ENCODE measurements at regions not wholly inside any gene's neighbourhood (a gene's known extent, or its start where the extent isn't known, plus 50 kb on each side); places are given as distances from the start of the nearest gene placed in this dataset.

GRCh38 chr3:184465883-184466412 lies 86.1 kb downstream of the CHRD start:
- DNase-seq (ENCODE audit: low read depth), result no peak
- POLR2A ChIA-PET, result no interaction called here
- CTCF ChIA-PET, result interaction anchor here (1.4 to 6.4 kb wide), 6 partner anchors 47 to 95 kb away, joined by 3 to 45 read pairs (median 20); partner anchors contain the start of gene EPHB3
- H3K36me3 ChIP-seq (ENCODE audit: control insufficient read depth, insufficient read depth, low read length), result no peaks in the 10 kb centered on the region
- no peak overlapping the region for H3K4me3 ChIP-seq (ENCODE audit: low read depth, low read length)
- TF ChIP-seq CTCF (IDR thresholded peaks at IDR 0.05; ENCODE audit: insufficient read depth, low read depth, low read length), result no peak
- no peaks in the 10 kb centered on the region for H3K27me3 ChIP-seq (ENCODE audit: control insufficient read depth, insufficient read depth, low read length)

GRCh38 chr3:184466413-184466960 lies 86.6 kb downstream of the CHRD start:
- no peak for TF ChIP-seq CTCF (IDR thresholded peaks at IDR 0.05; ENCODE audit: insufficient read depth, low read depth, low read length)
- Histone ChIP-seq H3K27me3 (ENCODE audit: control insufficient read depth, insufficient read depth, low read length) (no peaks in the 10 kb centered on the region), H3K4me3 (ENCODE audit: low read depth, low read length) (no peak overlapping the region), H3K36me3 (ENCODE audit: control insufficient read depth, insufficient read depth, low read length) (no peaks in the 10 kb centered on the region)
- ChIA-PET CTCF (interaction anchor here (0.8 to 6.4 kb wide), 7 partner anchors 13 to 95 kb away, joined by 3 to 45 read pairs (median 9); partner anchors contain the start of gene EPHB3), POLR2A (no interaction called here)
- no peak for DNase-seq (ENCODE audit: low read depth)

GRCh38 chr3:184467171-184467570 lies 87.3 kb downstream of the CHRD start:
- TF ChIP-seq CTCF (IDR thresholded peaks at IDR 0.05; ENCODE audit: insufficient read depth, low read depth, low read length), result no peak
- no peak for DNase-seq (ENCODE audit: low read depth)
- H3K4me3 ChIP-seq (ENCODE audit: low read depth, low read length), result no peak overlapping the region
- ChIA-PET POLR2A (no interaction called here), CTCF (interaction anchor here (0.8 to 6.4 kb wide), 8 partner anchors 10 to 95 kb away, joined by 3 to 45 read pairs (median 8); no protein-coding TSS in a partner anchor)
- H3K36me3 ChIP-seq (ENCODE audit: control insufficient read depth, insufficient read depth, low read length), result no peaks in the 10 kb centered on the region
- H3K27me3 ChIP-seq (ENCODE audit: control insufficient read depth, insufficient read depth, low read length), result no peaks in the 10 kb centered on the region

- DNase-seq (ENCODE audit: low read depth), result no peak
- POLR2A ChIA-PET, result no interaction called here
- Histone ChIP-seq H3K36me3 (ENCODE audit: control insufficient read depth, insufficient read depth, low read length) (no peaks in the 10 kb centered on the region), H3K4me3 (ENCODE audit: low read depth, low read length) (no peak overlapping the region), H3K27me3 (ENCODE audit: control insufficient read depth, insufficient read depth, low read length) (peaks cover 6% of the 10 kb centered on the region)
- CTCF ChIA-PET, result interaction anchor here (0.6 to 6.4 kb wide), 9 partner anchors 11 to 308 kb away, joined by 3 to 45 read pairs (median 4); no protein-coding TSS in a partner anchor
- TF ChIP-seq CTCF (IDR thresholded peaks at IDR 0.05; ENCODE audit: insufficient read depth, low read depth, low read length), result no peak
These were observed 90.7 kb downstream of the CHRD start for GRCh38 chr3:184470551-184470950.

GRCh38 chr3:184471439-184471838 lies 90.1 kb upstream of the EPHB3 start:
- Histone ChIP-seq H3K27me3 (ENCODE audit: control insufficient read depth, insufficient read depth, low read length) (peaks cover 6% of the 10 kb centered on the region), H3K36me3 (ENCODE audit: control insufficient read depth, insufficient read depth, low read length) (no peaks in the 10 kb centered on the region), H3K4me3 (ENCODE audit: low read depth, low read length) (no peak overlapping the region)
- DNase-seq (ENCODE audit: low read depth), result no peak
- ChIA-PET CTCF (interaction anchor here (1.1 to 6.4 kb wide), 3 partner anchors 39 to 42 kb away, joined by 7 to 45 read pairs (median 10); no protein-coding TSS in a partner anchor), POLR2A (no interaction called here)
- TF ChIP-seq CTCF (IDR thresholded peaks at IDR 0.05; ENCODE audit: insufficient read depth, low read depth, low read length), result no peak

All from BJ (cell line).